HG02759 (cell line): ENCODE measurements at regions not wholly inside any gene's neighbourhood (a gene's known extent, or its start where the extent isn't known, plus 50 kb on each side); places are given as distances from the start of the nearest gene placed in this dataset.
"Not testable (repeated sequence)": the region's sequence is repeated elsewhere in the genome, so short reads cannot be mapped to it uniquely, and the experiment has no call there.

Source experiments
- ATAC-seq: cut with Tn5 transposase; IDR thresholded peaks from one replicate; pipeline ENCODE4 v1.9.1; 2021; ENCODE audit warnings: mild to moderate bottlenecking, moderate library complexity; ENCODE audit not compliant: unreplicated experiment

DNA sequence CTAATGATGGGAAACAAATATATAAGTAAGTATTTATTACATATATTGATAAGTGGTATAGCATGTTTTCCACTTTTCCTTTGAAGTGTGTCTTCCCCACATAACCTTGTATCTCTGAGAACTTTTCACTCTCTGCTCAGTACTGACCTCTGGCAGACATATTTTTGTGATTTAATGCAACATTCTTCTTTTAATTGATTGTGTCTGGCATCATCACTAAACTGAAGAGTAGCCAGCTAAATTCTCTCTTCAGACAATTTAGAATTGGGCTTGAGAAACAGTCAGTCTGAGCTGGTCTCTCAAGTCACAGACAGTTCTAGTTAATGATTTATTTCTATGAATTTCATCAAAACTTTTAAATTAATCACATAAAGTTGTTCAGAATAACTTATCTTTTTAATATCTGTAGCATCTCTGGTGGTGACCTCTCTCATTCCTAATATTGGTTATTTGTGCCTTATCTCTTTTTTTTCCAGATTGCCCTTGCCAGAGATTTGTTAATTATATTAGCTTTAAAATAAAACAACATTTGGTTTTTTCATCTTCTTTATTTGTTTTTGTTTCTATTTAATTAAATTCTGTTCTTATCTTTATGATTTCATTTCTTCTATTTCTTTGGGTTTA lies 230.0 kb upstream of the VLDLR start:
- ATAC-seq = not testable (repeated sequence)

DNA sequence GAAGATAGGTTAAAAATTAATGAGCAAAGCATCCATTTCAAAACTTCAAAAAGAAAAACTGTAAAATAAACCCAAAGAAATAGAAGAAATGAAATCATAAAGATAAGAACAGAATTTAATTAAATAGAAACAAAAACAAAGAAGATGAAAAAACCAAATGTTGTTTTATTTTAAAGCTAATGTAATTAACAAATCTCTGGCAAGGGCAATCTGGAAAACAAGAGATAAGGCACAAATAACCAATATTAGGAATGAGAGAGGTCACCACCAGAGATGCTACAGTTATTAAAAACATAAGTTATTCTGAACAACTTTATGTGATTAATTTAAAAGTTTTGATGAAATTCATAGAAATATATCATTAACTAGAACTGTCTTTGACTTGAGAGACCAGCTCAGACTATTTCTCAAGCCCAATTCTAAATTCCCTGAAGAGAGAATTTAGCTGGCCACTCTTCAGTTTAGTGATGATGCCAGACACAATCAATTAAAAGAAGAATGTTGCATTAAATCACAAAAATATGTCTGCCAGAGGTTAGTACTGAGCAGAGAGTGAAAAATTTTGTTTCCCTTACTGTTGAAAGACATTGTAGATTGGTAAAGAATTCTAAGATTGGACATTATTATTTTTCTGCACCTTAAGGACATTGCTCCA lies 227.4 kb upstream of the VLDLR start:
- ATAC-seq = not testable (repeated sequence)

DNA sequence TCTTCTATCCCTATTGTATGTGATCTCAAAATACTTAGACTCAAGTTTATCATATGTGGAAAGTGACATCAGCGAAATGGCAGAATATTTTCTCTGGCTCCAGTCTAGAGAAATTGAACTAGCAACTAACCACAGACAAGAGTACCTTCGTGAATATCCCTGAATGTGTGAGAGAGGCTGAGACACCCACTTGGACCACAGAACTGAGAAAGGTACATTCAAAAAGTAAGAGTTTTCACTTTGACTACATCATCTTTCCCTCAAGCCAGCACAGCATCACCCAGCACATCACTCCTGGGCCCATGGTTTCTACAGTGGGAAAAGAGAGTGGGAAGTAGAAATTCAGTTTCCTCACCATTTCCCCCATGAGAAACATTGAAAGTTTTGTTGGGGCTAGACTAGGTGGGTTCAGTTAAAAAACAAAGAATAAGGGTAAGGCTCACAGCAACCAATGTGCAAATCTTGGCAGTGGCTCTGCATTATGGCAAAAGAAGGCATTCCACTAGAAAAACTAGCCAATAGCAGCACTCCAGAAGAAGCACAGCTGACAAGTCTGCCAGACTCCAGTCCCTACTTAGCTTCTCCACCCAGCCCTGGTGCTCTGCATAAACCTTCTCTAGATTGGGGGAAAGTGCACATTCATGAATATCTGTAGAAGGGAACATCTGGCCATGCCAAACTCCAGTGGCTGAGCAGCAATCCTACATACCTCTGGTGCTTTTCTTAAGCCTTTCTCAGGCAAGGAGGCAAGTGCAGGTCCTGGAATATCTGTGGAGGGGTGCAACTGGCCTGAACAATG lies 225.6 kb upstream of the VLDLR start:
- ATAC-seq = no peak

DNA sequence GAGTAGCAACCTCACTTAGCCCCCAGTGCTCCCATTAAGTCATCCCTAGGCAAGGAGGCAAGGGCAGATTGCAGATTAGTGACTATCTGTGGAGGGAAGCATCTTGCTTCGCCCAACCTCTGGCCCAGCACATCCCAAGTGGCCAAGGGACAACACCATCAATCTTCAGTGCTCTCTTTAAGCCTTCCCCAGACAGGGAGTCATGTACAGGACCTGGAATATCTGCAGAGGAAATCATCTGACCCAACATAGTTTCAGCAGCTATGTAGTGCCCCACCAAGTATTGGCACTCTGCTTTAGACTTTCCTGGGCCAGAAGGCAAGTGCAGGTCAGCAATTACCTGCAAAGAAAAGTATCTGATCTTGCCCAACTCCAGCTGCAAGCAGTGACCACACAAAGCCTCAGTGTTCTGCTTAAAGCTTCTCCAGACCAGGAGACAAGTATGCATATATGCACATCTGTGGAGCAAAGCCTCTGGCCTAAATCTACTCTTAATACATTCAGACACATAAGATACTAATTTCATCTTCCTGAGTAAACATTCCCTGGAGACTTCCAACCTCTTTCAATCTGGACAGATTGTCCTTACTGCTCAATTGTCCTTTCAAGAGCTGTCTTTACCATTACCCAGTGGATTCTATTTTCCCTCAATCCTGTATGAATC lies 224.8 kb upstream of the VLDLR start:
- no peak for ATAC-seq

DNA sequence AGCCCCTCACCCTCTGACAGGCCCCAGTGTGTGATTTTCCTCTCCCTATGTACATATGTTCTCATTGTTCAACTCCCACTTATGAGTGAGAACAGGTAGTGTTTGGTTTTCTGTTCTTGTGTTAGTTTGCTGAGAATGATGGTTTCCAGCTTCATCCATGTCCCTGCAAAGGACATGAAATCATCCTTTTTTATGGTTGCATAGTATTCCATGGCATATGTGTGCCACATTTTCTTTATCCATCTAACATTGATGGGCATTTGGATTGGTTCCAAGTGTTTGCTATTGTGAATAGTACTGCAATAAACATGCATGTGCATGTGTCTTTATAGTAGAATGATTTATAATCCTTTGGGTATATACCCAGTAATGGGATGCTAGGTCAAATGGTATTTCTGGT lies 223.7 kb upstream of the VLDLR start:
- ATAC-seq = not testable (repeated sequence)

DNA sequence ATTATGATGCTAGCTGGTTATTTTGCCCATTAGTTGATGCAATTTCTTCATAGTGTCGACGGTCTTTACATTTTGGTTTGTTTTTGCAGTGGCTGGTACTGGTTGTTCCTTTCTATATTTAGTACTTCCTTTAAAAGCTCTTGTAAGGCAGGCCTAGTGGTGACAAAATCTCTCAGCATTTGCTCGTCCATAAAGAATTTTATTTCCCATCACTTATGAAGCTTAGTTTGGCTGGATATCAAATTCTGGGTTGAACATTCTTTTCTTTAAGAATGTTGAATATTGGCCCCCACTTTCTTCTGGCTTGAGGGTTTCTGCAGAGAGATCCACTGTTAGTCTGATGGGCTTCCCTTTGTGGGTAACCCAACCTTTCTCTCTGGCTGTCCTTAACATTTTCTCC lies 219.8 kb upstream of the VLDLR start:
- ATAC-seq = not testable (repeated sequence)

DNA sequence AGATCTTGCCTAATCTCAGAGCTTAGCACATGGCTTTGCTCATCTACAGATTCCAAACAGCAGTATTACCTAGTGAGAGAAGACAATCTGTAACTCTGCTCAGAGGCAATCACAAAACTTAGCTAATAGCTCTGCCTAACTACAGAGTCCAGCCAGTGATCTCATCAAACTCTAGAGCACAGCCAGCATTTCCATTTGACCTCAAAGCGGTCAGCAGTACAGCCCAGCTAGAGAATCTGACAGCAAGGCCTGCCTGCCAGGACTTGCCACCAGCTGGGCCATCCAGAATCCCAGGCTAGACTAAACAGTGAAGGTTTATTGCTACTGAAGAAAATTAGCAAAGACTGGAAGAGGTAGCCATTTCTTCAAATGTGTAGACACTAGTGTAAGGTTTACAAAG lies 217.9 kb upstream of the VLDLR start:
- ATAC-seq = no peak

DNA sequence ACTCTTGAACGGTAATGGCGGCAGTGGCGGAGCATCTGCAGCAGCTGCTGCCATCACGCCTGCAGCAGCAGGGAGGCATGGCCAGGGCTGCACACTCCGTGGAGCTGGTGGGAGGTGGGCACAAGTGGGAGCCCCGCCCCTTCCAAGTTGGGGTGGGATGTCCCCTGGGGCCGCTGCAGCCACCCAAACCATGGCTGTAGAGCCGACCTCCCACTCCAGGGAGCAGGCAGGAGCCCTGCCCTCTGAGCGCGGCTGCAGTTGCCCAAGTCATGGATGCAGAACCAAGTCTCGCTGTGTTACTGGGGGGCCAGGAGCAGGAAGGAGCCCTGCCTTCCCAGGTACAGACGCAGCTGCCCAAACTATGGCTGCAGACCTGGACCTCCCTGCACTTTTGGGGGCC lies 215.3 kb upstream of the VLDLR start:
- ATAC-seq = no peak

DNA sequence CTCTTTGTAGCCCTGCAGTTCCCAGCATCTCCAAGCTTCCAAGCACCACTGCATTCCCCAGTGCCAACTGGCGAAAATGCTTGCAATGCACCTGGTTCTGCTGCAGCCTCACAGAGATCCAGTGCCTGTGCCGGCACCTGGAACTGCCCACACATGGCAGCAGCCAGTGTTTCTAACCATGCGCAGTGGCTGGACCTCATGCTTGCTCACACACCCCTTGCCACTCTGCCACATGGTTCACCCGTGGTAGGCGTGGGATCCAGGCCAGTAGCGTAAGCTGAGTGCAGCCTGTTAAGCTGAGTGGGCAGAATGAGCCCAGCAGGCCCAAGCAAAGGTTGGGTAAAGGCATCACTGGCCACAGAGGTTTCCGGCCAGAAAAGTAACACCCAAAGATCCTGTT lies 214.1 kb upstream of the VLDLR start:
- ATAC-seq = no peak

DNA sequence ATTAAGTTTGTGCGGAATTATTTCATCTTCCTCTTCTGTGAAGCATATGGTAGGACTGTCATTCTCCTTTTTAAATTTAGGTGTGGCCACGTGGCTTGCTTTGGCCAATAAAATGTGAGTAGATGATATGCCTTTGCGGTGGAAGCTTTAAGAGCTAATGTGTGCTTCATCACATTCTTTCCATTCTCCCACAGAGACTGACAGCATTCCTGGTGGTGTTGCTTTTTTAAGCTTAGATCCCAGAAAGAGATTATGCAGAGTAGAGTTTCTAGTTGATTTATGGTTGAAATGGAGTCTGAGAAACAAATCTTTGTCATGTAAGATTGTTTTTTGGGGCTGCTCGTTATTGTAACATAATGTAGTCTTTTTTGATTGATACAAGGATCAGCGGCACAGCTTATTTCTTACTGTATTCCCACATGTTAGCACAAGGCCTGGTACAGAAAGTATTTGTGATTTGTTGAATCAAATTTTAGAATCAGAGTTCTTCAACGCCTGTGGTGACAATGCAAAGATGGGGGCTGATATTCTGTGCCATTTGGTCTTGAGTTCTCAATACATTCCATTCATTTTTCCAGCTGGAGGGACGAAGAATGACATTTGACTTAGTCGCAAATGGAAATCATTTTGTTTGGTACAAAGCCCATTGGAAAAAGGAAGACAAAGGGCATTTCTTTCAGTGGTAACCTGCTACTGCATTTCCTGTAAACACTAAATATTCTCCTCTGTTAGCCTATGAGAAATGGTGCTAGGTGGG lies 209.9 kb upstream of the VLDLR start:
- ATAC-seq = no peak

DNA sequence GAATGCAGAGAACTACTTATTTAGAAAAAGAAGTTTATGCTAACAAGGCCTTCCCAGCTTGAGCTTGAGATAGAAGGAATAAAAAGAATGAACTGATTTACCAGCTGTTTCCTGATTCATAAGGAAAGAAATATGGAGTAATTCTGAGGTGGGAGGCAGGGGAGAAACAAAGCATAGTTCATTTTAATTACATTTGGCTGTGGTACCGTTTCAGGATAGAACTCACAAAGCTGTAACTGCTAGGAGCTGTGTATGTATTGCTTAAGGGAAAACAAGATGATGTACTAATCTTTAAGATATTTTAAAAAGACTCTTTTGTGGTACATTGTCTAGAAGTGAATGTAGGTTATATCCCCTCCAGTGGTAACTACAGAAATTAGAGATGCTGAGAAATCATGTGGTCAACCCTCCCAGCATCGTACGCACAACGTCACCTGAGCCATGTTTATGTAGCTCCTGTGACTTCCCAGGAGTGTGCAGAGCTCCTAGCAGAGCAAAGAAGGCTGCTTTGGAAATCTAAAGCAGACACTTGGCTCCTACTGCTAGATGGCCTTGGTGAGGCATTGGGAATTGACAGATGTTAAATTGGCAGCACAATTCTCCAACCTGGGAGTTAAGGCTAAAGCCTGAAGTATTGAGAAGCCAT lies 208.3 kb upstream of the VLDLR start:
- no peak for ATAC-seq

DNA sequence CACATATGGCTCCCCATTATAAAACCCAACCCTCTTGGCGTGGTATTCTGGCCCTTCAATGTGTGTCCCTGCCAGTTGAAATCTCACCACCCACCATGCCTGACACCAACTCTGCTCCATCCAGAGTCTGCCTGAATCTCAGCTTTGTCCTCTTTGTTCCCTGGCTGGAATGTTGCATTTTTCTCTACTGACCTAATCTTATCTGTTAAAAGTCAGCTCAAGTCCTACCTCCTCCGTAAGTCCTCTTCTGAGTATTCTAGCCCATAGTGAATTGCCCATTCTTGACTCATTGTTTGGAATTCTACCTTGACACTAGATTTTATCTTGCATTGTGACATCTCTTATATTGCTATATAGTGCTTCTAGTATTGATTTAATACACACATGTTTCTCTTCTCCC lies 207.1 kb upstream of the VLDLR start:
- ATAC-seq = no peak

DNA sequence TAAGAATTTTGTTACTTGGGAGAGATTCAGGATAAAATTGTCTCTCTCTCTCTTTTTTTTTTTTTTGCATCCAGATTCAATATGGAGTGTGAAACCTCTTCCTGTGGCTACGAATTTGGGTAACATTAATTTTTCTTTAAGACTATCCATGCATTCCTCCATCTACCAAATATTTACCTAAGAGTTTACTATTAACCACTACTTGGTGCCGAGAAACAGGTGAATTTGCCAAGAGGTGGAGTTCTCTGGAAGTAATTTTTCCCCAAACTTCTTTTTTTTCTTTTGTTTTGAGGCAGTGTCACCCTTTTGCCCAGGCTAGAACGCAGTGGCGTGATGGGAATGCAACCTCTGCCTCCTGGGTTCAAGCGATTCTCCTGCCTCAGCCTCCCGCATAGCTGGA lies 206.3 kb upstream of the VLDLR start:
- ATAC-seq = no peak

DNA sequence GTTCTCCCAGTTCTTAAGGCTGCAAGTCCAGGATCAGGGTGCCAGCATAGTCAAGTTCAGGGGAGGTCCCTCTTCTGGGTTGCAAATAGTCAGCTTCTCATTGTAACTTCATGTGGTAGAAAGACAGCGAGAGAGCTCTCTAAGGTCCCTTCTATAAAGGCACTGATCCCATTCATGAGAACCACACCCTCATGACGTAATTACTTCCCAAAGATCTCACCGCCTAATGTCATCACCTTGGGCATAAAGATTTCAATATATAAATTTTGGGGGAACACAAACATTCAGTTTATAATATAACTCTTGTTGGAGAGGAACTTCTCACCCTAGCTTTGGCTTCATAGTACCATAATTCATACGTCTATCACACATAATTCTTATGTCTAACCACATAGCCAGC lies 203.9 kb upstream of the VLDLR start:
- ATAC-seq = no peak

DNA sequence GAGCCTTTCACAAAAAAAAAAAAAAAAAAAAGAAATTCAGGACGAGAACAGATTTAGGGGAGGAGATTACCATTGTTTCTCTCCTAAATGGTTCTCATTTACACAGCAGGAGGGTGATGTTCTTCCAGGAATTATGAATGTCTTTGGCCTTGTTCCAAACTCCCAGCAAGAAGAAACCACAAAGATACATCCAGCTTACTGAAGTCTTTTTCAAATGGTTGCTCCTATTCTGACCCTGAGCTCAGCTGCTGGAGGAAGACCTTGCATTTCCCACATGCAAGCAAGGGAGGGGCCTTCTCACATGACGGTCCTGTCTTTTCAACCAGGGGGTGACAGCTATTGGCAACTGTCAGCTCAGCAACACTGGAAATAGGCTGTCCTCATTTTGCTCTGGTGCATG lies 203.0 kb upstream of the VLDLR start:
- no peak for ATAC-seq

DNA sequence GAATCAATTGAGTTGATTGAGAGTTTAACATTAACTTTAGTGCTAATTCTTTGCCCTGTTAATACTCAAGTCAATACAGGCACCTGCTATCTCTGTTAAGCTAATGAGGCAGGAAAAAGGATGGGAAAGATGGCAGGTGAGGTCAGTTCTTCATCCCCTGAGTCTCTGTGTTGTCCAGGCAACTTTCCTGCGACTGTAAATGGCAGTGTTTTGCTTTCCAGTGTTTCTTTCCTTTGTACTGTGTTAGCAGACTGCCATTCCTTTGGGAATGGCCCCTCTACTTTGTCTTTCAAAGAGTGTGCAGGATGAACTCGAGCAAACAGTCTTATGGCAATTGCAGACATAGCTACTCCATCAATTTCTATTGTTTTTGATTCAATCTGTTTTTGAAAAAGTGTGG lies 202.2 kb upstream of the VLDLR start:
- ATAC-seq = no peak

DNA sequence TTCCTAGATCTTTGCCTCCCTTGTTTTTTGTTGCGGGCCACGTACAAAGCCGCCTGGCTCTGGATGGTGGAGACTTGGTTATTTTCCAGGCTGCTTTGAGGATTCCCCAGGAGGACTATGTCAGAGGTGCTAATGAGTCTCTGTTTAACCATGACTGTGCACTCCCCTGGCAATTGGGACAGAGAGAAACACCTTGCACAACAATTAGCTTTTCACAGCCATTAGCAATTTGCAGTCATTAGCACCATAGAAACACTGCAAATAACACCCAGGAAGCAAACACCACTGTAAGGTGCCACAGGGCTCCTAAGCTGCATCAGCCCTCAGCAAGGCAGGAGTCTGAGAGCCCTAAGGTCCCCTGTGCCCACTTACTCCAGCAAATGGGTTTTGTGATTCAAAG lies 201.0 kb upstream of the VLDLR start:
- no peak for ATAC-seq

DNA sequence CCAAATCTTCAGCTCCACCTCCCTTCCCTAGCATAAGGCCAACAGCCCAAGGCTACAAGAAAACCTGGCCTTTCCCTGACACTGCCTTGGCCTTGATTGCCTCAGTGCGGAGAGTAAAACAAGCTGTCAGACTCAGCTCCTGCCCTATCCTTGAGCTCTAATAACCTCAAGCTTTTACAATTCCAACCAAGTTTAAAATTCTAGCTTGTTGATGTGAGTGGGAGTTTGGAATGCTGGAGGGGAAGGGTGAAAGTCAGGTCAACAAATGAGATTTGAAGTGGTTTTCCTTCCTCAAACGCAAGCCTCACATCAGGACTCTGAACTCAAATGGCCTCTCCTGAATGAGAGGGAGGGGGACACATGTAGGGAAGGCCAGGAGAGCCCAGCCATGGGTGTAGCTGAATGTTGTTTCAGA lies 197.0 kb upstream of the VLDLR start:
- no peak for ATAC-seq

DNA sequence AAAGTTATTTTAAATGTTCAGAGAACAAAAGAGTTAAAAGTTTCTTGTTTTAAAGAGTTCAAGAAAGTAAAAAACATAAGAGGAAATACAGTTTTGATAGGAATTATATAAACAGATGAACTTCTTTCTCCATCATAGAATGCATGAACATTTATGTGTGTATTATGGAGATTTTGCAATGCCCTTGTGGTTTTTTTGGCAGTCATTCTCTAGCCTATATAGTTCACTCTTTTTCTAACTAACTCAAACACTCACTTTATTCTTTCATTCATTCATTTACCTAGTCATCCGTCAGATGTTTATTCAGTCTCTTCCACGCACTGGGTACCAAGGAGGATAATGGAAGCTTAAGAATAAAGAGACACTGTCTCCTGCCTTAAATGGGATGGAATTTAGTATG lies 195.9 kb upstream of the VLDLR start:
- ATAC-seq = no peak

DNA sequence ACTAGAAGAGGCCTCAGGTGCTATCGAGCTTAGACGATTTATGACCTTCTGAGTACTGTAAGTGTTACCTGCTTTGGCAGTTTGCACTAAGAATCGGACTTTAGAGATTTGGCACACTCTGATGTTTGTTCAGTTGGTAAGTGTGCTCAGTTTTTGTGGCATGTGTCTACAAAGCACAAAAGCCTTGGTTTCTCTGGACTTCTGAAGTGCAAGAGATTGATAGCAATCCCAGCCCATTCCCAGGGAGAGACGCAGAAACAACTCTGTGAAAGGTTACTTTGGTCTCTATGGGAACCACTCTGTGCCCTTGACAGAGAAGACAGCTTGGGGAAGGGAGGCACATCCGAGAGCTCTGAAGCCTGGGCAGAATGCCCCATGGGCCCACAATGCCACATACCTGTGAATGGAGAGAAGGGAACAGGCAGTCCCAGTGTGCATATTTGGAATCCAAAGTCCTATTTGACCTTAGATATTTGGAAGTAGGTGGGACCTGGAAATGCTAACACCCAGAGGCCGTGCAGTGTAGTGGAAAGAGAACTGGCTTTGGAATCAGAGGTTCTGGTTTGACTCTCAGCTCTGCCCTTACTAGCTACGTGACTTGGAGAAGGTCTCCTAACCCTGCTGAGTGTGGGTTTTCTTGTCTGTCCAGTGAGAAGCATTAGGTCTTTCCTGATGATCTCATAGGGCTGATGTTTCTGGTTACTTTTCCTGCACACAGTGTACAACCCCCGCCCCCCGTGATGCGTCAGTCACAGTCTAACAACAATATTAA lies 194.3 kb upstream of the VLDLR start:
- no peak for ATAC-seq
